GM10248 (cell line): ENCODE measurements at regions not wholly inside any gene's neighbourhood (a gene's known extent, or its start where the extent isn't known, plus 50 kb on each side); places are given as distances from the start of the nearest gene placed in this dataset.

ENCODE experiments used
- CTCF ChIA-PET: fragments of 300-600 bp; sonication (Branson Sonifier 250); formaldehyde crosslinking; extraction: SDS; loops from one replicate; lab custom pipeline; 2021; ENCODE audit warnings: antibody characterized with exemption; lab: Yijun Ruan, JAX
- POLR2A ChIA-PET: fragments of 350-650 bp; sonication (Branson Sonifier 250); formaldehyde crosslinking; extraction: SDS; loops from one replicate; lab custom pipeline; 2020; ENCODE audit warnings: antibody characterized with exemption; lab: Yijun Ruan, JAX
- DNase-seq: peaks from one replicate; pipeline ENCODE4 v3.0.0; 2012; ENCODE audit errors: extremely low spot score
- TF ChIP-seq, protein P1 (sequence below): IDR thresholded peaks from 2 replicates; pipeline ENCODE4 v1.5.1; 2012; ENCODE audit warnings: mild to moderate bottlenecking, low read depth; ENCODE audit errors: extremely low read depth, missing control alignments, control extremely low read depth

DNA sequence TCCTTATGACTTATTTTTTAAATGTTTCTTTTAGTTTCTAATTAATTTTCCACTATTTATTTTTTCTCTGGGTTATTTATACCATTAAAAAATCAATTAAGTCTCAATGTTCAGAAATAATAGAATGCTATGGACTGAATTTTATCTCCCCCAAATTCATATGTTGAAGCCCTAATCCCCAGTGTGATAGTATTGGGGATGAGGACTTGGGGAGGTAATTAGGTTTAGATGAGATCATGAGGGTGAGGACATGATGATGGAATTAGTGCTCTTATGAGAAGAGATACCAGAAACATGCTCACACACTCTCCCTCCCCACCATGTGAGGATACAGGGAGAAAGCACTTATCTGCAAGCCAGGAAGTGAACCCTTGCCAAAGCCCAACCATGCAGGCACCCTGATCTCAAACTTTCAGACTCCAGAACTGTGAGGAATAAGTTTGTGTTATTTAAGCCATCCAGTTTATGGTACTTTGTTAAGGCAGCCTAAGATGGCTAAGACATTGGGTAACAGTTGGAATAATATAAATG is 202.6 kb downstream of the MDFIC start:
- ChIA-PET POLR2A (no interaction called here), CTCF (no interaction called here)
- no peak for DNase-seq
- TF ChIP-seq, protein P1, sequence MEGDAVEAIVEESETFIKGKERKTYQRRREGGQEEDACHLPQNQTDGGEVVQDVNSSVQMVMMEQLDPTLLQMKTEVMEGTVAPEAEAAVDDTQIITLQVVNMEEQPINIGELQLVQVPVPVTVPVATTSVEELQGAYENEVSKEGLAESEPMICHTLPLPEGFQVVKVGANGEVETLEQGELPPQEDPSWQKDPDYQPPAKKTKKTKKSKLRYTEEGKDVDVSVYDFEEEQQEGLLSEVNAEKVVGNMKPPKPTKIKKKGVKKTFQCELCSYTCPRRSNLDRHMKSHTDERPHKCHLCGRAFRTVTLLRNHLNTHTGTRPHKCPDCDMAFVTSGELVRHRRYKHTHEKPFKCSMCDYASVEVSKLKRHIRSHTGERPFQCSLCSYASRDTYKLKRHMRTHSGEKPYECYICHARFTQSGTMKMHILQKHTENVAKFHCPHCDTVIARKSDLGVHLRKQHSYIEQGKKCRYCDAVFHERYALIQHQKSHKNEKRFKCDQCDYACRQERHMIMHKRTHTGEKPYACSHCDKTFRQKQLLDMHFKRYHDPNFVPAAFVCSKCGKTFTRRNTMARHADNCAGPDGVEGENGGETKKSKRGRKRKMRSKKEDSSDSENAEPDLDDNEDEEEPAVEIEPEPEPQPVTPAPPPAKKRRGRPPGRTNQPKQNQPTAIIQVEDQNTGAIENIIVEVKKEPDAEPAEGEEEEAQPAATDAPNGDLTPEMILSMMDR, result no peak

DNA sequence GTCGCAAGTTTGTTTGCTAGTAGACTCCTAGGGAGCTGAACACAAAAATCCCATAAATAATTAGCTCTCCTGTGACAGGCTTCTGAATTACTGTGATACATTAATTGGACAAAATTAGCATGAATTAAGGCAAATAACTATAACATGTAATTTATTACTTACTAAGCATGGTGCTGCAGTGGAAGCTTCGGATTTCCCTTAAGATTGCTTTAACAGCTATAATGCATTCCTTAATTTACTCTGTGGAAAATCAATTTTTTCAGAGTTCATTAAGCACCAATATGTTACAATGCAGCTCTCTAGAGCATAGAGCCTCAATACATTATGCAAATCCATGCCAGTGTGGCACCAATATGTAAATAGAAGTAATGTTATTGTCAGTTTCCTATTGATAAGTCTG is 201.5 kb downstream of the MDFIC start:
- TF ChIP-seq, protein P1, result no peak
- ChIA-PET POLR2A (no interaction called here), CTCF (interaction anchor here (1.1 kb wide), 1 partner anchor 10 kb away, joined by 3 read pairs; no protein-coding TSS in a partner anchor)
- DNase-seq, result no peak

DNA sequence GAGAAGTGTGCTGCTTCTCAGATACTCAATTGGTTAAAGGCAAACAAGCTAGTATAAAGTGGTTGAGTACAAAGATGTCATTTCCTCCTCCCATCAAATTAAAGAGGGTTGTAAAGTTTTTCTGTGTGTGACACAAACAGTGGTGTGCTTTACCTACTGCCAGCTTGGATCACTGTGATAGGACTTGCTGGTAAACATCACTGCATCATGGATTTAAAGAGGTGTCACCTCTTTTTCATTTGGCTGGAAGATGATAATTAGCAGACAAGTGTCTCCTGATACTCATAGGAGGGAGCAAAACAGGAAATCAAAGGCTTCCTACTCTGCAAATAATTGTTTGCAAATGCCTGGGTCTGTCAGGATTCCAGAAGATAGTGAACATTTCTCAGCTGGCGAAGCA is 200.5 kb downstream of the MDFIC start:
- TF ChIP-seq, protein P1, result no peak
- ChIA-PET CTCF (interaction anchor here (1.1 to 1.5 kb wide), 2 partner anchors 10 to 11 kb away, joined by 3 to 4 read pairs; no protein-coding TSS in a partner anchor), POLR2A (no interaction called here)
- no peak for DNase-seq

DNA sequence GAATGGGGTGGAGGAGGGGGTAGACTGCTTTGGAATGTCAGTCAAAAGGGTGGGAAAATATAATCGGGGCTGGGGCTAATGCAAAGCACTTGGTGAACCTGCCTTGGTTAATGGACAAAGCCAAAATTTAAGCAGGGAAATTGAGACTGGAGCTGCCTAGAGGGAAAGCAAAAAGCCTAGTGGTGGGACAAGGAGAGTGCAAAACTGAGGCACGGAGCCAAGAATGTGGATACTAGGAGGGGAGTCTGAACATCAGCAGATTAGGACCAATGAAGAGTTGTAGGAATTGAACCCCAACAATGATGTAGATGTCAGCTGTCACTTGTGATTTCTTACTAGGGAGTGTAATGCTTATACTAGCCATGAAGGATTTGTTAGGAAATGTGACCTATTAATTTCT is 195.9 kb downstream of the MDFIC start:
- POLR2A ChIA-PET, result no interaction called here
- no peak for DNase-seq
- TF ChIP-seq, protein P1, result no peak
- CTCF ChIA-PET, result interaction anchor here (1.2 kb wide), 1 partner anchor 12 kb away, joined by 3 read pairs; no protein-coding TSS in a partner anchor

DNA sequence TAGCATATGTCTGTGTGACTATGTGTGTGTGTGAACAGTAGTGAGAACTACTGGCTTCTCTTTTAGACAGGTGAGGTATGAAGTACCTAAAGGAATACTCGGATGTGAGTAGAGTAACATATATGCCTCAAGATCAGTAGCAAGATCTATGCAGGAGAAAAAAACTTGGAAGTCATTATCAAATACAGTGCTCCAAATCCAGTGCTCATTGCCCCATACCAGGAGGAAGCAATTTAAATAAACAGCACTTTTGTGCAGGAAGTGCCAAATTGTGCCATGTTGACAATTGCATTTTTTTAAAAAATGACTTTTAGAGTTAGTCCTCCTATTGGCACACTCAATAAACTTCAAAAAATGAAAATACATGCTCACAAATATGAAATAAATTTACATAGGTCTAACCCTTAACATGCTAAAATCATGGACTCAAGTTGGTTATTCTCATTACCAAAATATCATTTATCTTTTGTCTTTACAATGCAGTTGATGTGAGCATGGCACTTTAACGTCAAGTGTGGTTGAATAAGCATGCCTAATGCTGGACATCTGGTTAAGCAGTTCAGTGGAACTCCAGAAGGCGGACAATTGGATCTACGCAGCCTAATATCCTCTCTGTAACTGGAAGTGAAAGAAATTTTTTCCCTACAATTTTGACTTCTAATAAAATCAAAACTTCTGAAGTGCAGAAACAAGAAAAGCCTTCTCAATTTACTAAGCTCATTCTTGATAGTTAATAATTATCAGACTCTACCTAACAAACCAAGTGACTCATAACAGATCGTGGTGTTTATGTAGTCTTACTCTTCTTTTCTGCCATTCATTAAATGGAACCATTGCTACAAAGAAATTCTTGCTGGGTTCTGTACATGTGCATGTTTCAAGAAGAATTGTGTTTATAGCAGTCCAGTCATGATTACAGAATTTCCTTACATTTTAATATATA is 195.2 kb downstream of the MDFIC start:
- CTCF ChIA-PET, result interaction anchor here (1.2 kb wide), 1 partner anchor 13 kb away, joined by 3 read pairs; no protein-coding TSS in a partner anchor
- POLR2A ChIA-PET, result no interaction called here
- DNase-seq, result no peak
- TF ChIP-seq, protein P1, result no peak

DNA sequence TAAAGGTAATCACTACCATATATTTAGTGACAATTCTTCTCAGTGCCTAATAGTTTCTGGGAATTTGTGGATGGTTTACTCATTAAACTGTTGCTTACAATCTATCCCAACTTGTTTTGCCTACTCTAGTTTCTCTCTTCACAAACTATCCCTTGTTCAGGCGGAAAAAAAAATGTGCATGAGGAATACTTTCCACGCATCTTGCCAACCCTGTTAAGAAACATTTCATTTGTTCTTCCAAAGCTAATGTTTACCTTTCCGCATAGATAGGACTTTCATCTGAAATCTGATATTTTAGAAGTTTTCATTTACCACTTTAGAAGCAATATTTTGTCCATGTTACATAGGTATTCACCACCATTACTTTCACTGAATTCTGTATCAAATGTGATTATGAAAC is 191.9 kb downstream of the MDFIC start:
- POLR2A ChIA-PET, result no interaction called here
- CTCF ChIA-PET, result interaction anchor here (1.2 kb wide), 1 partner anchor 15 kb away, joined by 3 read pairs; no protein-coding TSS in a partner anchor
- DNase-seq, result no peak
- TF ChIP-seq, protein P1, result no peak
